ENCODE measurements at regions not wholly inside any gene's neighbourhood (a gene's known extent, or its start where the extent isn't known, plus 50 kb on each side); places are given as distances from the start of the nearest gene placed in this dataset.

DNA sequence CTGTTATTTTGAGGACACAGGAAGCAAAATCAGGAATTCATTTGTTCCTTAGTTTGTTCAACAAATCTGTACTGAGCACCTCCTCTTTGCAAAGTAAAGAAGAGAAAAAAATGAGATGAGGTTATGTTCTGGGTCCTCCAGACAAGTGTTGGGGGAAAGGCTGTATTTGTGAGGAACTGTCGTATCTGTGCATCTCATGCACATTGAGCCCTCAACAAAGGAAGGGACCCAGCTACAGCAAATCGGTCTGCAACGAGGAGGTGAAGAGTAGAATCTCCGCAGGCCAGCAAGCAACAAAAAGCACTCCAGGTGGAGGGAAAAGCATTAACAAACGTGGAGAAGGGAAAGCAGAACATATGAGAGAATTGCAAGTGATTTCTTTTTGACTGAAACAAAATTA lies 143.0 kb upstream of the CYP1B1 start:
- no peak overlapping the region for H4K5ac ChIP-seq (ENCODE audit: low read depth, low read length)
- H2BK20ac ChIP-seq (ENCODE audit: low read depth, low read length): no peak overlapping the region
- DNase-seq: no peak
- in situ Hi-C loops (cut with MboI; ENCODE audit: low sequenced_read_pairs) (no loop called here), intact Hi-C loops (cut with micrococcal nuclease) (no loop called here), dilution Hi-C loops (cut with HindIII; ENCODE audit: low sequenced_read_pairs, unreplicated experiment) (no loop called here)
- POLR2A ChIA-PET (ENCODE audit: unreplicated experiment): no interaction called here
- no peaks in the 10 kb centered on the region; the same call in 1 of the 2 replicates for H3K4me1 ChIP-seq (ENCODE audit: control insufficient read depth, insufficient read depth, low read length)
- no peak overlapping the region for H4K8ac ChIP-seq (ENCODE audit: low read depth in 2 of 2, low read length in 2 of 2)
- CTCF ChIA-PET: no interaction called here
- no peak overlapping the region for H3K4me3 ChIP-seq (ENCODE audit: insufficient read depth, low read depth, low read length)
- H3K27me3 ChIP-seq (ENCODE audit: control insufficient read depth, insufficient read depth, low read length): peaks cover 18% of the 10 kb centered on the region
- no peak overlapping the region for H3K27ac ChIP-seq (ENCODE audit: insufficient read depth, low read length)
- BruUV-seq (replicated peaks): no TSS peak
- no peaks in the 10 kb centered on the region for H3K79me1 ChIP-seq (ENCODE audit: low read depth in 1 of 2, low read length in 2 of 2)
- no peak overlapping the region for H2AFZ ChIP-seq (replicated peaks; ENCODE audit: low read length, poor library complexity)
- H3K9me1 ChIP-seq (ENCODE audit: insufficient read depth, low read length): no peaks in the 10 kb centered on the region
- TF ChIP-seq MAFK (IDR thresholded peaks at IDR 0.05; ENCODE audit: low read depth, low read length): no peak
- TF ChIP-seq RFX5 (IDR thresholded peaks at IDR 0.05; ENCODE audit: low read depth, low read length): no peak
- no peak for TF ChIP-seq FOS (IDR thresholded peaks at IDR 0.05; ENCODE audit: low read depth, low read length)
- TF ChIP-seq MAZ (IDR thresholded peaks at IDR 0.05; ENCODE audit: borderline replicate concordance, low read depth, low read length): no peak
- TF ChIP-seq CEBPB (IDR thresholded peaks at IDR 0.05; ENCODE audit: low read depth, low read length): no peak
- TF ChIP-seq RAD21 (IDR thresholded peaks at IDR 0.05; ENCODE audit: low read length): no peak
- TF ChIP-seq, protein P1, sequence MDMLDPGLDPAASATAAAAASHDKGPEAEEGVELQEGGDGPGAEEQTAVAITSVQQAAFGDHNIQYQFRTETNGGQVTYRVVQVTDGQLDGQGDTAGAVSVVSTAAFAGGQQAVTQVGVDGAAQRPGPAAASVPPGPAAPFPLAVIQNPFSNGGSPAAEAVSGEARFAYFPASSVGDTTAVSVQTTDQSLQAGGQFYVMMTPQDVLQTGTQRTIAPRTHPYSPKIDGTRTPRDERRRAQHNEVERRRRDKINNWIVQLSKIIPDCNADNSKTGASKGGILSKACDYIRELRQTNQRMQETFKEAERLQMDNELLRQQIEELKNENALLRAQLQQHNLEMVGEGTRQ (IDR thresholded peaks at IDR 0.05; ENCODE audit: low read depth, low read length): no peak
- TF ChIP-seq CHD1 (IDR thresholded peaks at IDR 0.05; ENCODE audit: low read depth, low read length): no peak
- H3K56ac ChIP-seq (ENCODE audit: extremely low read depth, insufficient read depth, low read length): no peak overlapping the region
- no peak overlapping the region for H4K91ac ChIP-seq (ENCODE audit: insufficient read depth, low read depth, low read length)
- no peak overlapping the region for H2BK5ac ChIP-seq (ENCODE audit: low read depth, low read length, poor library complexity, severe bottlenecking)
- no peak overlapping the region for H3K4me2 ChIP-seq (ENCODE audit: low read depth, low read length)
- H2BK120ac ChIP-seq (ENCODE audit: low read depth, low read length): no peak overlapping the region
- H2AK9ac ChIP-seq (replicated peaks; ENCODE audit: low read depth, low read length, poor library complexity): no peak overlapping the region
- H3K9me3 ChIP-seq (ENCODE audit: control insufficient read depth, insufficient read depth, low read length): 0 out of 2 replicates have a peak, but pooled peaks cover 1% of the 10 kb centered on the region
- H2BK15ac ChIP-seq (ENCODE audit: low read depth, low read length): no peak overlapping the region
- H3K4ac ChIP-seq (ENCODE audit: low read depth, low read length): no peak overlapping the region
- no peak overlapping the region for H3K9ac ChIP-seq (ENCODE audit: low read depth, low read length)
- no peaks in the 10 kb centered on the region for H4K20me1 ChIP-seq (ENCODE audit: insufficient read depth, low read length)
- H3K18ac ChIP-seq (ENCODE audit: low read depth, low read length): no peak overlapping the region
- no peak overlapping the region for H2AK5ac ChIP-seq (ENCODE audit: low read depth, low read length)
- no peaks in the 10 kb centered on the region for H3K36me3 ChIP-seq (ENCODE audit: control insufficient read depth, insufficient read depth, low read length)
- ATAC-seq (ENCODE audit: low read depth): no peak
- no peak overlapping the region for H3K23ac ChIP-seq (ENCODE audit: low read depth, low read length)
- no peak overlapping the region for H3K14ac ChIP-seq (replicated peaks; ENCODE audit: low read depth, low read length)
- WGBS, 2 experiments (ENCODE audit: extremely low coverage in 2 of 2, insufficient read length in 1 of 2): 86% methylated on average over 2 of the region's 5 CpGs; no CpG with 5 or more reads in 1 of the 2 experiments
